IMR-90 (cell line): ENCODE measurements at regions not wholly inside any gene's neighbourhood (a gene's known extent, or its start where the extent isn't known, plus 50 kb on each side); places are given as distances from the start of the nearest gene placed in this dataset.

Experiments
- ATAC-seq: fragments of 200-7000 bp; cut with Tn5 transposase; 2 replicates; pipeline ENCODE4 v1.9.1; 2020; ENCODE audit warnings: low read depth, mild to moderate bottlenecking, moderate library complexity
- BruUV-seq: library from RNA; stranded (reverse); fragments of 400-500 nt; replicated peaks from 2 replicates; lab custom pipeline; 2021; lab: Mats Ljungman, UMichigan
- CTCF ChIA-PET: fragments of 300-600 bp; formaldehyde crosslinking; extraction: SDS; loops from one replicate; lab custom pipeline; 2021; ENCODE audit warnings: antibody characterized with exemption; lab: Yijun Ruan, JAX
- POLR2A ChIA-PET: fragments of 300-600 bp; sonication (Branson Sonifier 250); formaldehyde crosslinking; loops from one replicate; lab custom pipeline; 2022; ENCODE audit warnings: antibody characterized with exemption; ENCODE audit not compliant: unreplicated experiment; lab: Charles Lee
- DNase-seq: peaks from one replicate; pipeline ENCODE4 v3.0.0; 2013
- H2AFZ ChIP-seq: replicated peaks from 2 replicates; pipeline ENCODE3; 2013; ENCODE audit warnings: low read length, mild to moderate bottlenecking; ENCODE audit not compliant: poor library complexity
- H2AK5ac ChIP-seq: 2 replicates; pipeline ENCODE4 v1.6.1; 2013; ENCODE audit warnings: low read depth, low read length, inconsistent platforms
- H2AK9ac ChIP-seq: replicated peaks from 2 replicates; pipeline ENCODE3; 2013; ENCODE audit warnings: mild to moderate bottlenecking, low read depth, low read length, moderate library complexity; ENCODE audit not compliant: poor library complexity
- H2BK120ac ChIP-seq: 2 replicates; pipeline ENCODE4 v1.6.1; 2013; ENCODE audit warnings: low read depth, low read length, inconsistent platforms
- H2BK15ac ChIP-seq: 3 replicates; pipeline ENCODE4 v1.6.1; 2013; ENCODE audit warnings: low read depth, low read length, inconsistent platforms
- H2BK20ac ChIP-seq: 2 replicates; pipeline ENCODE4 v1.6.1; 2013; ENCODE audit warnings: low read depth, mild to moderate bottlenecking, inconsistent platforms, low read length, moderate library complexity
- H2BK5ac ChIP-seq: 2 replicates; pipeline ENCODE4 v1.6.1; 2013; ENCODE audit warnings: mild to moderate bottlenecking, low read depth, low read length, inconsistent platforms; ENCODE audit not compliant: poor library complexity, severe bottlenecking
- H3K14ac ChIP-seq: replicated peaks from 2 replicates; pipeline ENCODE4 v1.6.1; 2013; ENCODE audit warnings: low read depth, low read length, inconsistent platforms
- H3K18ac ChIP-seq: 2 replicates; pipeline ENCODE4 v1.6.1; 2013; ENCODE audit warnings: low read depth, low read length, control low read depth
- H3K23ac ChIP-seq: 2 replicates; pipeline ENCODE4 v1.6.1; 2013; ENCODE audit warnings: low read depth, low read length, inconsistent platforms
- H3K27ac ChIP-seq: 2 replicates; pipeline ENCODE4 v1.5.1; 2013; ENCODE audit warnings: mild to moderate bottlenecking, control low read depth, low read length; ENCODE audit not compliant: insufficient read depth
- H3K27me3 ChIP-seq: 2 replicates; pipeline ENCODE4 v1.6.1; 2013; ENCODE audit warnings: low read length; ENCODE audit not compliant: control insufficient read depth, insufficient read depth
- H3K36me3 ChIP-seq: 2 replicates; pipeline ENCODE4 v1.6.1; 2013; ENCODE audit warnings: low read length, mixed read lengths; ENCODE audit not compliant: control insufficient read depth, insufficient read depth
- H3K4ac ChIP-seq: 2 replicates; pipeline ENCODE4 v1.6.1; 2013; ENCODE audit warnings: low read depth, low read length, inconsistent platforms
- H3K4me1 ChIP-seq: 2 replicates; pipeline ENCODE4 v1.6.1; 2013; ENCODE audit warnings: low read length, mixed read lengths; ENCODE audit not compliant: control insufficient read depth, insufficient read depth
- H3K4me2 ChIP-seq: 2 replicates; pipeline ENCODE4 v1.6.1; 2013; ENCODE audit warnings: low read depth, mild to moderate bottlenecking, control low read depth, low read length, moderate library complexity
- H3K4me3 ChIP-seq: 2 replicates; pipeline ENCODE4 v1.5.1; 2013; ENCODE audit warnings: low read depth, mild to moderate bottlenecking, control low read depth, low read length, moderate library complexity; ENCODE audit not compliant: insufficient read depth
- H3K56ac ChIP-seq: 2 replicates; pipeline ENCODE4 v1.6.1; 2013; ENCODE audit warnings: low read length, inconsistent platforms; ENCODE audit not compliant: insufficient read depth; ENCODE audit errors: extremely low read depth
- H3K79me1 ChIP-seq, 2 experiments: 2 replicates each; pipeline ENCODE4 v1.6.1; 2013; ENCODE audit warnings: low read length in 2 of 2, inconsistent platforms in 1 of 2, low read depth in 1 of 2
- H3K9ac ChIP-seq: 2 replicates; pipeline ENCODE4 v1.6.1; 2013; ENCODE audit warnings: low read depth, low read length, control low read depth
- H3K9me1 ChIP-seq: 2 replicates; pipeline ENCODE4 v1.6.1; 2013; ENCODE audit warnings: low read length, inconsistent platforms; ENCODE audit not compliant: insufficient read depth
- H3K9me3 ChIP-seq: 2 replicates; pipeline ENCODE4 v1.6.1; 2013; ENCODE audit warnings: low read length; ENCODE audit not compliant: control insufficient read depth, insufficient read depth
- H4K20me1 ChIP-seq: 2 replicates; pipeline ENCODE4 v1.6.1; 2013; ENCODE audit warnings: low read length, inconsistent platforms; ENCODE audit not compliant: insufficient read depth
- H4K5ac ChIP-seq: 2 replicates; pipeline ENCODE4 v1.6.1; 2013; ENCODE audit warnings: mild to moderate bottlenecking, low read depth, low read length, control low read depth
- H4K8ac ChIP-seq, 2 experiments: 2 replicates each; pipeline ENCODE4 v1.6.1; 2013; ENCODE audit warnings: low read depth in 2 of 2, low read length in 2 of 2, control low read depth in 1 of 2, inconsistent platforms in 1 of 2
- H4K91ac ChIP-seq: 2 replicates; pipeline ENCODE4 v1.6.1; 2013; ENCODE audit warnings: low read depth, low read length, inconsistent platforms; ENCODE audit not compliant: insufficient read depth
- CHD1 ChIP-seq: IDR thresholded peaks from 2 replicates; pipeline ENCODE4 v1.6.1; 2012; ENCODE audit warnings: low read depth, low read length, improper control_type of control experiment
- CTCF ChIP-seq: conservative IDR thresholded peaks from 2 replicates; pipeline ENCODE4 v1.5.1; 2012; ENCODE audit warnings: mild to moderate bottlenecking, low read depth, low read length, improper control_type of control experiment
- FOS ChIP-seq: fragments of 150-350 bp; IDR thresholded peaks from 2 replicates; pipeline ENCODE4 v1.6.1; 2016; ENCODE audit warnings: low read depth, low read length
- MAZ ChIP-seq: IDR thresholded peaks from 2 replicates; pipeline ENCODE4 v1.6.1; 2012; ENCODE audit warnings: low read depth, mild to moderate bottlenecking, low read length, improper control_type of control experiment, moderate library complexity, borderline replicate concordance
- MXI1 ChIP-seq: IDR thresholded peaks from 2 replicates; pipeline ENCODE4 v1.6.1; 2012; ENCODE audit warnings: low read depth, mild to moderate bottlenecking, low read length, moderate library complexity, borderline replicate concordance
- NFE2L2 ChIP-seq: fragments of 150-350 bp; IDR thresholded peaks from 2 replicates; pipeline ENCODE4 v1.6.1; 2016; ENCODE audit warnings: low read depth, mild to moderate bottlenecking, low read length
- POLR2A ChIP-seq: IDR thresholded peaks from 2 replicates; pipeline ENCODE4 v1.6.1; 2012; ENCODE audit warnings: mild to moderate bottlenecking, low read depth, low read length
- RAD21 ChIP-seq: IDR thresholded peaks from 2 replicates; pipeline ENCODE4 v1.6.1; 2012; ENCODE audit warnings: low read length, improper control_type of control experiment
- RFX5 ChIP-seq: IDR thresholded peaks from 2 replicates; pipeline ENCODE4 v1.8.0; 2012; ENCODE audit warnings: low read depth, mild to moderate bottlenecking, low read length, moderate library complexity
- WGBS, 2 experiments: methylation state at CpG; one replicate each; pipeline versions ENCODE4 v1.1.5 to v1.1.7; 2013; ENCODE audit warnings: missing lambda C conversion rate in 2 of 2; ENCODE audit not compliant: insufficient read length in 1 of 2; ENCODE audit errors: extremely low coverage in 2 of 2; 5-methylcytosine and 5-hydroxymethylcytosine counted together
- dilution Hi-C: fragments of 300-500 bp; cut with HindIII; formaldehyde crosslinking; loops from one replicate; pipeline ENCODE4 v1.14.3; 2018; ENCODE audit warnings: low sequenced_read_pairs; ENCODE audit not compliant: unreplicated experiment
- in situ Hi-C: fragments of 300-500 bp; cut with MboI; formaldehyde crosslinking; loops from 3 replicates; pipeline ENCODE4 v1.14.3; 2019; ENCODE audit warnings: low sequenced_read_pairs, inconsistent platforms, mixed read lengths
- intact Hi-C: fragments of 100-400 bp; cut with micrococcal nuclease; formaldehyde crosslinking; loops from 2 replicates; pipeline ENCODE4 v1.10.0; 2022

DNA sequence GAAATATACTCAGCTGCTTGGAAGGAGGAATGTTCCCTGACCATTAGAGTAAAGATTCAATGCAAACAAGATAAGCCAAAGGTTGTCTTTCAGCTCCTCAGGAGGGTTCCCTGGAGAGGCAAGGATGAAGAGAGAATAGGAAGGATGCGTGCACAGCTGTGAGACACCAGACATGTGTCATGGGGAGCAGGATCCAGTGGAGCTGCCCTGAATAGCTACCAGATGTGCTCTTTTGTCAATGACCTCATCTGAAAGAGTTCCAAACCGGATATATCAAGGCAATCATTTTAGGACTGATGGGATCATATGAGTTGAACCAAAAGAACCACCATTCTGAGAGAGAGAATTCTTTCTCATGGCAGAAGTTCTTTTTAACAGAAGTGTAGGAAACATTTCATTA, 490.6 kb downstream of the IRS1 start:
- H4K20me1 ChIP-seq, result no peaks in the 10 kb centered on the region
- H2BK15ac ChIP-seq, result 0 out of 3 replicates have a peak overlapping the region, but pooled peaks have one; percentile 7
- H3K4me1 ChIP-seq, result peaks cover 5% of the 10 kb centered on the region; the same call in 1 of the 2 replicates
- H4K8ac ChIP-seq, result no peak overlapping the region
- H3K9me1 ChIP-seq, result no peaks in the 10 kb centered on the region
- H3K27me3 ChIP-seq, result no peaks in the 10 kb centered on the region
- H3K36me3 ChIP-seq, result no peaks in the 10 kb centered on the region
- TF ChIP-seq MXI1 (no peak), POLR2A (no peak), CTCF (no peak), RAD21 (no peak), CHD1 (no peak), RFX5 (no peak), MAZ (no peak), NFE2L2 (no peak), FOS (no peak)
- H3K56ac ChIP-seq, result no peak overlapping the region
- H3K23ac ChIP-seq, result no peak overlapping the region
- no peak overlapping the region for H3K14ac ChIP-seq
- no CpG with 5 or more reads among the region's 2 CpGs for WGBS, 2 experiments
- BruUV-seq, result no TSS peak
- no peak overlapping the region for H2BK120ac ChIP-seq
- ChIA-PET POLR2A (no interaction called here), CTCF (interaction anchor here (0.6 to 1.0 kb wide), 2 partner anchors 53 to 138 kb away, joined by 3 to 5 read pairs; no protein-coding TSS in a partner anchor)
- dilution Hi-C loops, result no loop called here
- H3K4ac ChIP-seq, result no peak overlapping the region
- ATAC-seq (no peak), DNase-seq (peak; percentile 76)
- peak overlapping the region; percentile 0; the same call in 1 of the 2 replicates for H4K91ac ChIP-seq
- H3K9me3 ChIP-seq, result no peaks in the 10 kb centered on the region
- H2BK20ac ChIP-seq, result no peak overlapping the region
- no peak overlapping the region for H2AK5ac ChIP-seq
- in situ Hi-C loops, result no loop called here
- H3K79me1 ChIP-seq, result no peaks in the 10 kb centered on the region
- no peak overlapping the region for H4K5ac ChIP-seq
- H3K4me3 ChIP-seq, result no peak overlapping the region
- H3K9ac ChIP-seq, result no peak overlapping the region
- intact Hi-C loops, result loop anchor here (10.0 kb wide), 1 partner anchor 486 kb away; the partner anchor contains the start of gene IRS1
- H2AFZ ChIP-seq, result no peak overlapping the region
- peak overlapping the region; percentile 55; the same call in 1 of the 2 replicates for H3K27ac ChIP-seq
- no peak overlapping the region for H3K4me2 ChIP-seq
- H3K18ac ChIP-seq, result 0 out of 2 replicates have a peak overlapping the region, but pooled peaks have one; percentile 18
- no peak overlapping the region for H2BK5ac ChIP-seq
- H2AK9ac ChIP-seq, result no peak overlapping the region
